ENCODE measurements at regions not wholly inside any gene's neighbourhood (a gene's known extent, or its start where the extent isn't known, plus 50 kb on each side); places are given as distances from the start of the nearest gene placed in this dataset.

DNA sequence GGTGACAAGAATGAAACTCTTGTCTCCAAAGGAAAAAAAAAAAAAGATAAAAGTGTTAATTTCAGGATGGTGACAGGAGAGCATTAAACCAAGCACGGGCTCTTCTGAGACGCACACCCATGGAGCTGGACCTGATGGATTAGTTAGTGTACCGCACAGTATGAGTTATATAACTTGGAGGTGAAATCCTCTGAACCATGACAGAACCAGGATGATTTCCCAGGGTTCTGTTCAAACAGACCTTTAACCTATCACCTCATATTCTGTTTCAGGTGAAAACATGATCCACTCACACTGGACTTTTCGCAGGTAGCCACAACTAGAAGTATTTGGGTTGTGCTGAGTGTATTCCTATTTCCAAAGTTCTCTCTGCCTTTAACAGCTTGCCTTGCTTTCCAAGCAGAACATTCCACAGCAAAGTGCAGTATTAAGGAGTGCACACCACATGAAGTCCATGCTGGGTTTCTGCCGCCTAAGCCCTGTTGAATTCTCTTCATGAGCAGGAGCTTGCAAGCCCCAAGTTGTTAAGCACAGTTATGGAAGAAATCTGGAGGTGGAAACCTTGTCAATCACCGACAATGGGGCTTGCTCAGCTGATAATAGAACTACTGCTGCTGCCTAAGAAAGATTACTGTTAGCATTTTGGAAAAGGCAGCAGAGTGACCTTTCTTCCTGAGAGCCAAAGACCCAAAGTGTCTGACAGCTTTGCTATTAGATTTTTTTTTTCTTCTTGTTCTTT is 461.7 kb downstream of the TLE1 start:
- Histone ChIP-seq H3K27ac (no peak overlapping the region), H3K36me3 (no peaks in the 10 kb centered on the region), H3K4me1 (peaks cover 0 to 26% (median 18%) of the 10 kb centered on the region in 4 donors), H3K9me3 (no peaks in the 10 kb centered on the region), H3K27me3 (no peaks in the 10 kb centered on the region), H3K4me3 (no peak overlapping the region)
- no peak for DNase-seq
- WGBS, 2 donors = 84 to 87% methylated on average over 6 of the region's 6 CpGs
- intact Hi-C loops (cut with DNase I) = no loop called here
- TF ChIP-seq POLR2A (IDR thresholded peaks at IDR 0.05) = no peak
- no peak for TF ChIP-seq POLR2AphosphoS5 (IDR thresholded peaks at IDR 0.05)
- TF ChIP-seq, protein P1, sequence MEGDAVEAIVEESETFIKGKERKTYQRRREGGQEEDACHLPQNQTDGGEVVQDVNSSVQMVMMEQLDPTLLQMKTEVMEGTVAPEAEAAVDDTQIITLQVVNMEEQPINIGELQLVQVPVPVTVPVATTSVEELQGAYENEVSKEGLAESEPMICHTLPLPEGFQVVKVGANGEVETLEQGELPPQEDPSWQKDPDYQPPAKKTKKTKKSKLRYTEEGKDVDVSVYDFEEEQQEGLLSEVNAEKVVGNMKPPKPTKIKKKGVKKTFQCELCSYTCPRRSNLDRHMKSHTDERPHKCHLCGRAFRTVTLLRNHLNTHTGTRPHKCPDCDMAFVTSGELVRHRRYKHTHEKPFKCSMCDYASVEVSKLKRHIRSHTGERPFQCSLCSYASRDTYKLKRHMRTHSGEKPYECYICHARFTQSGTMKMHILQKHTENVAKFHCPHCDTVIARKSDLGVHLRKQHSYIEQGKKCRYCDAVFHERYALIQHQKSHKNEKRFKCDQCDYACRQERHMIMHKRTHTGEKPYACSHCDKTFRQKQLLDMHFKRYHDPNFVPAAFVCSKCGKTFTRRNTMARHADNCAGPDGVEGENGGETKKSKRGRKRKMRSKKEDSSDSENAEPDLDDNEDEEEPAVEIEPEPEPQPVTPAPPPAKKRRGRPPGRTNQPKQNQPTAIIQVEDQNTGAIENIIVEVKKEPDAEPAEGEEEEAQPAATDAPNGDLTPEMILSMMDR (IDR thresholded peaks at IDR 0.05) = no peak
- no peak for TF ChIP-seq EP300 (IDR thresholded peaks at IDR 0.05)

DNA sequence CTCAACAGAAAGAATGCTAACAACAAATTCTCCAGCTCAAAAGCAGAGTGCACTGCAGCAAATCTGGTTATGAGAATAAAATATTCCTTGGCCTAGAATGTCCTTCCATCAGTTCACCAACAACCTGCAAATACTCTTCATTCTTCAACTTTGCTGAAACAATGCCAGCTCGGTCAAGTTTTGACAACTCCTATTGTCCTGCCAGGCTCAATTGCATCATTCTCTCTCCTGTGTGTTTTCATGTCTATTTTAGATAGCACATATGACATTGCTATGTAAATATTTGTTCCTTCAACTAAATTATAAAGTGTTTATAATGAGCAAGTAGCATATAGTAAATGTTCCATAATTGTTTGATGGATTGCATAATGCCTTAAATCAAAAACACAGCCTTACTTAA is 463.8 kb downstream of the TLE1 start:
- peaks cover 0 to 26% (median 18%) of the 10 kb centered on the region in 4 donors for H3K4me1 ChIP-seq
- H3K9me3 ChIP-seq = no peaks in the 10 kb centered on the region
- H3K27ac ChIP-seq = no peak overlapping the region
- H3K27me3 ChIP-seq = no peaks in the 10 kb centered on the region
- H3K4me3 ChIP-seq = no peak overlapping the region
- TF ChIP-seq POLR2AphosphoS5 (IDR thresholded peaks at IDR 0.05) = peak in 1 of 4 donors; percentile 7
- no peak for TF ChIP-seq POLR2A (IDR thresholded peaks at IDR 0.05)
- TF ChIP-seq, protein P1 (IDR thresholded peaks at IDR 0.05) = no peak
- TF ChIP-seq EP300 (IDR thresholded peaks at IDR 0.05) = no peak
- H3K36me3 ChIP-seq = no peaks in the 10 kb centered on the region
- DNase-seq = no peak
- WGBS, 2 donors = 27 to 67% methylated on average over 1 of the region's 1 CpG
- intact Hi-C loops (cut with DNase I) = no loop called here

DNA sequence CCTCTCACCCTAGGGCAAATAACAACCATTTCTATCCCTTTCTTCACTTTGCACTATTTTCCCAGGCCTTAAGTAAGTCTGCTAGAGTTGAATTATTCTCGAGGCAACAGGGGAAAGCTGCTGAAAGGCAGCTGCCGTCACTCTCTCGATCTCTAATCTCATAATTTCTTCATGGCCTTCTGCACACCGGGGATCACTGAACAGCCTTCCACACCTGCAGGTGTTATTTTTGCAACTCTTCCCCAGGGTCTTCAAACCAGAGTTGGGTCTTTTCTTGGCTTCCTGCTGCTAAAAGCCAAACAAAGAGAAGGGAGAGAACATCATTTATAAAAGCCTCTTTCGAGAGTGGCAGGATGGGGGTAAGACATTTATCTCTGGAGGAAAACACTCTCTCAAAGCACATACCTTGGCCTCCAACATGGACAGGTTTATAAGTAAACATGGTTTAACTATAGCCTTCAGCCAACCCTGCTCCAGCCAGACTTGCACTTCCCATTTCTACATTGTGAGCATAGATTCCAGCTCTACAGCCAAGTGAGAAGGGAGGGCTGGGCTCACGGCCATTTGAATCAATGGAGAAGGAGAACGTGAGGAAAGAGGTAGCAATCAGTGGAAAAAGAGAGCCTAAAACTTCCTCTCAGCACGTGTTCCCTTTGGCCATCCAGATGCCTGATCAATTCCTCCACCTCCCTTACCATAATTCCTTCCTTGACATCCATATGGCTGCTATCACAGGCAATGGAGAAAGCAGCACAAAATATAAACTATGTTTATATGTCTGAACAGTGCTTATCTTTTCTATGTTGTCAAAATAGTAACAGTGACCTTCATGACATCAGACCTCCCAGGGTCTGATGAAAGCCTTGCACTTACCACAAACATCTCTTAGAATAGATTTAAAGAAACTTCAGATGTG is 464.9 kb downstream of the TLE1 start:
- WGBS, 2 donors = 31 to 37% methylated on average over 8 of the region's 8 CpGs
- DNase-seq = peak; percentile 62
- intact Hi-C loops (cut with DNase I) = no loop called here

DNA sequence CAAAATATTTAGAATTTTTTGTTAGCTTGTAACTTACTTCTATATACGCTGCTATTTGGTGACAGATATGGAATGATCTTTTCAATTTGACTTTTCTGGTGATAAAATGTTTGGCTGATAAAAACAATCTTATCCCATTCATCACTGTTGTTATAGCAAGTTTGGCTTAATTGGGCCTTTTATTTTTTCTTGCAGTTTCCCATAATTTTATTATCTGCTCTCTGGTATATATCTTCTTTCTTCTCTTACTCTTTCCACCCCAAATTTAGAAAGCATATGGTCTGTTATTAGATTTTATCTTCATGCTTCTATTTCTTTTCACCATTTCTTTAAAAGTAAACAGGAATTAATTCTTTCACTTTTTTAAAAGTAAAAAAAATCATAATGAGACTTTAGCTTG is 474.4 kb downstream of the TLE1 start:
- H3K27ac ChIP-seq = no peak overlapping the region
- TF ChIP-seq POLR2AphosphoS5 (IDR thresholded peaks at IDR 0.05) (no peak), EP300 (IDR thresholded peaks at IDR 0.05) (no peak), POLR2A (IDR thresholded peaks at IDR 0.05) (no peak)
- TF ChIP-seq, protein P1 (IDR thresholded peaks at IDR 0.05) = no peak
- no peak for DNase-seq
- H3K36me3 ChIP-seq = no peaks in the 10 kb centered on the region
- H3K4me3 ChIP-seq = no peak overlapping the region
- no peaks in the 10 kb centered on the region for H3K27me3 ChIP-seq
- intact Hi-C loops (cut with DNase I) = no loop called here
- 88 to 90% methylated on average over 1 of the region's 1 CpG for WGBS, 2 donors
- no peaks in the 10 kb centered on the region for H3K4me1 ChIP-seq
- H3K9me3 ChIP-seq = peaks cover 0 to 6% (median 0%) of the 10 kb centered on the region in 4 donors

More for the DNA sequence above, 464.9 kb downstream of the TLE1 start:
- Histone ChIP-seq H3K4me1 (peaks cover 0 to 26% (median 18%) of the 10 kb centered on the region in 4 donors), H3K4me3 (no peak overlapping the region), H3K27me3 (no peaks in the 10 kb centered on the region), H3K27ac (peak overlapping the region in 2 of 4 donors; percentile 36 to 46), H3K36me3 (no peaks in the 10 kb centered on the region), H3K9me3 (no peaks in the 10 kb centered on the region)
- TF ChIP-seq POLR2AphosphoS5 (IDR thresholded peaks at IDR 0.05) (peak in 1 of 4 donors; percentile 28), POLR2A (IDR thresholded peaks at IDR 0.05) (no peak), EP300 (IDR thresholded peaks at IDR 0.05) (no peak)
- TF ChIP-seq, protein P1 (IDR thresholded peaks at IDR 0.05) = no peak

Measured in sigmoid colon (tissue), 6 donors.